ENCODE measurements at regions not wholly inside any gene's neighbourhood (a gene's known extent, or its start where the extent isn't known, plus 50 kb on each side); places are given as distances from the start of the nearest gene placed in this dataset.
"Not testable (repeated sequence)": the region's sequence is repeated elsewhere in the genome, so short reads cannot be mapped to it uniquely, and the experiment has no call there.

GRCh38 chr17:43327421-43327820 is 71.4 kb upstream of the ARL4D start:
- Mint-ChIP-seq H3K36me3 (ENCODE audit: low read depth) (no peaks in the 10 kb centered on the region), H3K4me3 (no peak overlapping the region), H3K27ac (no peak overlapping the region), H3K9me3 (no peaks in the 10 kb centered on the region), H3K27me3 (ENCODE audit: low read depth) (peaks cover 27% of the 10 kb centered on the region), H3K4me1 (ENCODE audit: low read depth) (peaks cover 7% of the 10 kb centered on the region)

DNA sequence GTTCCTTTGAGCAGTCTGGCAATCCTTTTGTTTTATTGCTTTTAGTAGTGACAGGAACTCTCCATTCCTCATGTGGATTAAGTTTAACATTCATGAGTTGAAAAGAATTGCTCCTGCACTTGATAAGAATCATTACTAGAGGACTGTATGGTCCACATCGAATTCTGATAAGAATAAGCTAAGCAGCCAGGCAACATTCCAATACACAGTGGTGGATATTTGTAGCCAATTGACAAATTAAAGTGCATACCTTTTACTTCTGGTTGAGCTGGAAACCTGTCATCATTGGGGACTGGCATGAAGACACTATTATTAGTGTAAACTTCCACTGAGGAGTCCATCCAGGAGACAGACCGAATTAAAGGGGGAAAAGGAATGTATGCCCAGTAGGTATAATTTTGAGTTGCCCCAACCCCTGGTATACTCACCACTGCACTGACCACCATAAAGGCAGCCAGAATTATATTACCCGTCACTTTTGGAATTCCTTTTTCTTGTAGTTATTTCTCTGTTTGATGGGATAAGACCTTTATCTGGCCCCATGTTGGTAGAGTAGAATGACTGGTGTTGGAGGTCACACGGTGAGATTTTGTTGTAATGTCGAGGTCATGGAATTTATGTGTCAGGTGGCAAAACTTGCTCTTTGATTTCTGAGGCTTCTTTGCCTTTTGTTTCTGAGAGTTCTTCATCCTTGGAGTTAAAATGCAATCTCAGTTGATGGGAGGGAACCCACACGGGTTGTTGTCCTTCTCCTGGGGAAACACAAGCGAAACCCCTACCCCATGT is 72.1 kb upstream of the ARL4D start:
- Mint-ChIP-seq H3K27me3 (ENCODE audit: low read depth) (peaks cover 27% of the 10 kb centered on the region), H3K27ac (no peak overlapping the region), H3K9me3 (no peaks in the 10 kb centered on the region), H3K36me3 (ENCODE audit: low read depth) (no peaks in the 10 kb centered on the region), H3K4me3 (no peak overlapping the region), H3K4me1 (ENCODE audit: low read depth) (peaks cover 7% of the 10 kb centered on the region)

- Mint-ChIP-seq H3K36me3 (ENCODE audit: low read depth) (peaks cover 3% of the 10 kb centered on the region), H3K27ac (no peak overlapping the region), H3K9me3 (peaks cover 4% of the 10 kb centered on the region), H3K4me3 (no peak overlapping the region), H3K4me1 (ENCODE audit: low read depth) (peaks cover 7% of the 10 kb centered on the region), H3K27me3 (ENCODE audit: low read depth) (peaks cover 23% of the 10 kb centered on the region)
Measured at GRCh38 chr17:43324205-43324893, 74.4 kb upstream of the ARL4D start.

DNA sequence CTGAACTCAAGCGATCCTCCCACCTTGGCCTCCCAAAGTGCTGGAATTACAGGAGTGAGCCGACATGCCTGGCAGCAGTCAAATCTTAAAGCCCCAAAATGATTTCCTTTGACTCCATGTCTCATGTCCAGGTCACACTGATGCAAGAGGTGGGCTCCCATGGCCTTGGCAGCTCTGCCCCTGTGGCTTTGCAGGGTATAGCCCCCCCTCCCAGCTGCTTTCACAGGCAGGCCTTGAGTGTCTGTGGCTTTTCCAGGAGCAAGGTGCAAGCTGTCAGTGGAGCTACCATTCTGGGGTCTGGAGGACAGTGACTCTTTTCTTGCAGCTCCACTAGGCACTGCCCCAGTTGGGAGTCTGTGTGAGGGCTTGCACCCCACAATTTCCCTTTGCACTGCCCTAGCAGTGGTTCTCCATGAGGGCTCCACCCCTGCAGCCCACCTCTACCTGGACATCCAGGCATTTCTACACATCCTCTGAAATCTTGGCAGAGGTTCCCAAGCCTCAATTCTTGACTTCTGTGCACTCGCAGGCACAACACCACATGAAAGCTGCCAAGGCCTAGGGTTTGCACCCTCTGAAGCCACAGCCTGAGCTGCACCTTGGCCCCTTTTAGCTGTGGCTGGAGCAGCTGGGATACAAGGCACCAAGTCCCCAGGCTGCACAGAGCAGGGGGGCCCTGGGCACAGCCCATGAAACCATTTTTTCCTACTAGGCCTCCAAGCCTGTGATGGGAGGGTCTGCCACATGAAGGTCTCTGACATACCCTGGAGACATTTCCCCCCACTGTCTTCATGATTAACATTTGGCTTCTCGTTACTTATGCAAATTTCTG is 79.3 kb upstream of the ARL4D start:
- Mint-ChIP-seq H3K27ac (no peak overlapping the region), H3K27me3 (ENCODE audit: low read depth) (no peaks in the 10 kb centered on the region), H3K4me1 (ENCODE audit: low read depth) (peaks cover 7% of the 10 kb centered on the region), H3K9me3 (peaks cover 6% of the 10 kb centered on the region), H3K4me3 (no peak overlapping the region), H3K36me3 (ENCODE audit: low read depth) (peaks cover 4% of the 10 kb centered on the region)

DNA sequence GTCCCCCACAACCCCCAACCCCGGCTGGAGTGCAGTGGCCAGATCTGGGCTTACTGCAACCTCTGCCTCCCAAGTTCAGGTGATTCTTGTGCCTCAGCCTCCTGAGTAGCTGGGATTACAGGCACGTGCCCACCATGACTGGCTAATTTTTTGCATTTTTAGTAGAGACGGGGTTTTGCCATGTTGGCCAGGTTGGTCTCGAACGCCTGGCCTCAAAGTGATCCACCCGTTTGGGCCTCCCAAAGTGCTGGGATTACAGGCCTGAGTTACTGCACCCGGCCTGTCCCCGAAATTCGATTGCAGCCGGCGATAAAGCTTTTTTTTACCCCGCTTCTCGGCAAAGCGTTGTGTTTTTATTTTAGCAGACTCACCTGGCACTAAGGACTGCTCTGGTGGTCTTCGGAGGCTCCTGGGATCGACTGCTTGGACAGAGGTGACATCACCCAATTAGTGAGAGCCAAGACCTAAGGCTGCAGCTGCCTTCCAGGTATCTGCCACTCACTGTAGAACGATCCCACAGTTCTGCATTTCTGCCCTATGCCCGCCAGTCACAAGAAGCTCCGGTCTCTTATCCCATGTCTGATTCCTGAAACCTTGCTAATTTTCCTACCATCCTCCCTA is 82.2 kb upstream of the ARL4D start:
- Mint-ChIP-seq H3K9me3 (peaks cover 6% of the 10 kb centered on the region), H3K27ac (no peak overlapping the region), H3K27me3 (ENCODE audit: low read depth) (no peaks in the 10 kb centered on the region), H3K36me3 (ENCODE audit: low read depth) (peaks cover 4% of the 10 kb centered on the region), H3K4me3 (no peak overlapping the region), H3K4me1 (ENCODE audit: low read depth) (peaks cover 9% of the 10 kb centered on the region)

GRCh38 chr17:43315858-43316521 is 82.2 kb upstream of the RNU2-1 start:
- H3K9me3 Mint-ChIP-seq: peaks cover 6% of the 10 kb centered on the region
- H3K36me3 Mint-ChIP-seq (ENCODE audit: low read depth): peaks cover 4% of the 10 kb centered on the region
- no peak overlapping the region for H3K27ac Mint-ChIP-seq
- no peak overlapping the region for H3K4me3 Mint-ChIP-seq
- no peaks in the 10 kb centered on the region for H3K27me3 Mint-ChIP-seq (ENCODE audit: low read depth)
- H3K4me1 Mint-ChIP-seq (ENCODE audit: low read depth): peaks cover 9% of the 10 kb centered on the region

GRCh38 chr17:43315369-43315768 is 81.6 kb upstream of the RNU2-1 start:
- H3K4me1 Mint-ChIP-seq (ENCODE audit: low read depth): peaks cover 10% of the 10 kb centered on the region
- no peak overlapping the region for H3K27ac Mint-ChIP-seq
- peaks cover 3% of the 10 kb centered on the region for H3K36me3 Mint-ChIP-seq (ENCODE audit: low read depth)
- H3K4me3 Mint-ChIP-seq: no peak overlapping the region
- H3K9me3 Mint-ChIP-seq: peaks cover 6% of the 10 kb centered on the region
- H3K27me3 Mint-ChIP-seq (ENCODE audit: low read depth): no peaks in the 10 kb centered on the region

DNA sequence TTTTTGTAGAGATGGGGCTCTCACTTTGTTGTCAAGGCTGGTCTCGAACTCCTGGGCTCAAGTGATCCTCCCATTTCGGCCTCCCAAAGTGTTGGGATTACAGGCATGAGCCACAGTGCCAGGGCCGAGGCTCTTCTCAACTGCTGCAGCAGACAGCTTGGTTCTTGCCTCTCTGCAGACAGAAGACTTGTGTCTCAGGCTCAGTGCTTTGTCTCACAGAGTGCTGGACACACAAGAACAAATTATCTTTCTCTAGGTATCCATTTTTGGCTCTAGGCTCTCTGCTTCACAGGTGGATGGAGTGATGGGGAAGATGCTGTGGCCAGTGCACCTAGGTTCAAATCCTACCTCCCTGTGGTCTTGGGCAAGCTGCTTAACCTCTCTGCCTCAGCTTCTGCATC is 80.8 kb upstream of the RNU2-1 start:
- Mint-ChIP-seq H3K4me3 (no peak overlapping the region), H3K4me1 (ENCODE audit: low read depth) (peaks cover 10% of the 10 kb centered on the region), H3K9me3 (peaks cover 4% of the 10 kb centered on the region), H3K27me3 (ENCODE audit: low read depth) (no peaks in the 10 kb centered on the region), H3K36me3 (ENCODE audit: low read depth) (peaks cover 1% of the 10 kb centered on the region), H3K27ac (no peak overlapping the region)

- Mint-ChIP-seq H3K9me3 (no peaks in the 10 kb centered on the region), H3K4me3 (no peak overlapping the region), H3K27ac (no peak overlapping the region), H3K27me3 (ENCODE audit: low read depth) (no peaks in the 10 kb centered on the region), H3K36me3 (ENCODE audit: low read depth) (no peaks in the 10 kb centered on the region), H3K4me1 (ENCODE audit: low read depth) (peaks cover 6% of the 10 kb centered on the region)
Measured at GRCh38 chr17:43312011-43312410, 78.2 kb upstream of the RNU2-1 start.

GRCh38 chr17:43309505-43310332 is 75.9 kb upstream of the RNU2-1 start:
- Mint-ChIP-seq H3K27me3 (ENCODE audit: low read depth) (no peaks in the 10 kb centered on the region), H3K36me3 (ENCODE audit: low read depth) (no peaks in the 10 kb centered on the region), H3K27ac (no peak overlapping the region), H3K4me3 (no peak overlapping the region), H3K9me3 (no peaks in the 10 kb centered on the region), H3K4me1 (ENCODE audit: low read depth) (peaks cover 3% of the 10 kb centered on the region)

DNA sequence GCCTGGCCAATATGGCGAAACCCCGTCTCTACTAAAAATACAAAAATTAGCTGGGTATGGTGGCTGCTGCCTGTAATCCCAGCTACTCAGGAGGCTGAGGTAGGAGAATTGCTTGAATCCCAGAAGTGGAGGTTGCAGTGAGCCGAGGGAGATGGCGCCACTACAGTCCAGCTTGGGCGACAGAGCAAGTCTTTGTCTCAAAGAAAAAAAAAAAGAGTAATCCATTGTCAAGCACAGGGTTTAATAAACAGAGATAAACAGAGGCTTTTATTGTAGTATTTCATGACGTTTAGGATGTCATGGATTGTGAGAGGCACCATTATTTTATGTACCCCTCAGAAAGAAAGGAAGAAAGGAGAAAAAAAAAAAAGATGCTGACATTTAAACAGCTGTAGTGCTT is 75.2 kb upstream of the RNU2-1 start:
- Mint-ChIP-seq H3K4me1 (ENCODE audit: low read depth) (peaks cover 3% of the 10 kb centered on the region), H3K9me3 (no peaks in the 10 kb centered on the region), H3K27me3 (ENCODE audit: low read depth) (no peaks in the 10 kb centered on the region), H3K27ac (no peak overlapping the region), H3K36me3 (ENCODE audit: low read depth) (no peaks in the 10 kb centered on the region), H3K4me3 (no peak overlapping the region)

GRCh38 chr17:43304792-43305191 is 71.0 kb upstream of the RNU2-1 start:
- not testable (repeated sequence) for H3K27me3 Mint-ChIP-seq (ENCODE audit: low read depth); H3K4me1 Mint-ChIP-seq (ENCODE audit: low read depth); H3K4me3 Mint-ChIP-seq; H3K36me3 Mint-ChIP-seq (ENCODE audit: low read depth); H3K27ac Mint-ChIP-seq; H3K9me3 Mint-ChIP-seq

DNA sequence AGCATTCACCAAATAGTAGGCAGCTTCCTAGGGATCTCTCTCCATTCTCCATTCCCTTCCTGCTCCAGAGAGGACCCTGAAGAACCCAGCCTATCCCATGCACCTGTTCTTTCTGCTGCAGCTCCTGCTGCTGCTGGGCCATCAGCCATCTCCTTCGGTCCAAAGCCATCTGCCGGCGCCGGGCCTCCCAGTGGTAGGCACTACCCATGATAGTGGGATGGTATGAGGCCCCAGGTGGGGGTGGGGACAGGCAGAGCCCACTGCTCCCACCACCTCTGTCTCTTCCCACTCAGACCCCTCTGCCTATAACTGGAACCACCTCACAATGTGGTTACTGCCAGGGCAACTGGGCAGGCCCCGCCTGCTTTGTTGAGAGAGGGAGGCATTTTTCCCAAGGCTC is 69.3 kb upstream of the RNU2-1 start:
- not testable (repeated sequence) for H3K4me3 Mint-ChIP-seq; H3K4me1 Mint-ChIP-seq (ENCODE audit: low read depth); H3K36me3 Mint-ChIP-seq (ENCODE audit: low read depth)

More for the DNA sequence above, 69.3 kb upstream of the RNU2-1 start:
- H3K27me3 Mint-ChIP-seq (ENCODE audit: low read depth); H3K27ac Mint-ChIP-seq; H3K9me3 Mint-ChIP-seq: not testable (repeated sequence)
